GM15510 (cell line): ENCODE measurements at regions not wholly inside any gene's neighbourhood (a gene's known extent, or its start where the extent isn't known, plus 50 kb on each side); places are given as distances from the start of the nearest gene placed in this dataset.

ENCODE experiments used
- POLR2A ChIP-seq: IDR thresholded peaks from 3 replicates; pipeline ENCODE4 v1.6.1; 2011; ENCODE audit warnings: borderline replicate concordance; ENCODE audit not compliant: insufficient read length; ENCODE audit errors: extremely low read depth

GRCh38 chr12:124433147-124433874 lies 134.1 kb downstream of the NCOR2 start:
- no peak for TF ChIP-seq POLR2A

- TF ChIP-seq POLR2A: no peak
Observed at GRCh38 chr12:124432376-124432775, 135.0 kb downstream of the NCOR2 start.

- no peak for TF ChIP-seq POLR2A
Observed at GRCh38 chr12:124431971-124432370, 135.4 kb downstream of the NCOR2 start.

DNA sequence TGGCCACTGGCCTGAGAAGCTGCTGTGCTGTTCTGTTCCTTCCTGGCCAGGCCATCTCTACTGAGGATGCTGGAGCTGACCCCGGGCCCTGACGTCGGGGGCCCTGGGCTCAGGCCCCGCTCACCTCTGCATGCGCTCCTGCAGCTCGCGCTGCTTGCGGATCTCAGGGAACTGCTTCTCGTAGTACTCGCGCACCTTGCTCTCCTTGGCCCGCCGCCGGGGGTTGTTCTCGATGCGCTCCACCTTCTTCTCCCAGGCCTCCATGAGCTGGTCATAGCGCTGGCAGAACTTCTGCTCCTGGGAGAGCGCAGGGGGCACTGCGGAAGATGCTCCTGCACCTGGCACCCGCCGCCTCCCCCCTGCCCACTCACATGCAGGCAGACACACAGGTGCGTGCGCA lies 135.6 kb downstream of the RFLNA start:
- no peak for TF ChIP-seq POLR2A

DNA sequence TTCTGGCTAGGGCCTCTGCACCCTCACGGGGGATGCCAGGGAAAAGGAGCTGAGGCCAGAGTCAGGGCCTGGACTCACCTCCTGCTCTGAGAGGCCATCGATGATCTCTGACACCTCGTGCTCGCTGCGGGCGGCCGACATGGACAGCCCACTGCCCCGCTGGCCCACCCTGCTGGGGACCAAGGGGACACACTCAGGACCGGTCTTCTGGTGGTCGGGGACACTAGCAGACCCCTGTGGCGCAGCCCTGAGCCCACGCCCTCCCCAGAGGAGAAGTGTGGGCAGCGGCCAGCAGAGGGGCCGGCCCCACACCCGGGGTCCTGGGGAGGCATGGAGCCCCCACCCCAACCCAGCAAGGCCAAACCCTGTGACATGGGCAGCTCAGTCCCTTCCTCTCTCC lies 134.6 kb downstream of the RFLNA start:
- no peak for TF ChIP-seq POLR2A

DNA sequence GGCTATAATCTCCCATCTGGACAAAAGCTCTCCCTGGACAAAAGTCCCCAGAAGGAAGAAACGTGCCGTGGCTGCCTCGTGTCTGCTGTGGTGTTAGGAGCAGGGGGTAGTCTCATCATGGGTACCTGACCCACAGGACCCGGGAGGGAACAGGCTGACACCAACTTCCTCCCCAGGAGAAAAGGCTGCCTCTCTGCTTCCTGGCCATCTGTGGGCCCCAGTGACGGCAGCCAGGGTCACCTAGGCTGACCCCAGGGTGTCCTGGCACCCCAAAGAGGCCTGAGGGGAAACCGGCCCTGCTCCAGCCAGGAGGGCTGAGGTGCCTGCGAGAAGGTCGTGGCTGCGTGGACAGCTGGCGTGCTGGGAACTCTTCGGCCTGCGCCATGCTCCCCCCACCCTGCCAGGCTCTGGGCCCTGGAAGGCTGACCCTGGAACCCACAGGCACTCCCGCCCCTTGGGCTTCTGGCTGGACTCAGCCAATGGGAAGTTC lies 133.9 kb downstream of the RFLNA start:
- TF ChIP-seq POLR2A: no peak

DNA sequence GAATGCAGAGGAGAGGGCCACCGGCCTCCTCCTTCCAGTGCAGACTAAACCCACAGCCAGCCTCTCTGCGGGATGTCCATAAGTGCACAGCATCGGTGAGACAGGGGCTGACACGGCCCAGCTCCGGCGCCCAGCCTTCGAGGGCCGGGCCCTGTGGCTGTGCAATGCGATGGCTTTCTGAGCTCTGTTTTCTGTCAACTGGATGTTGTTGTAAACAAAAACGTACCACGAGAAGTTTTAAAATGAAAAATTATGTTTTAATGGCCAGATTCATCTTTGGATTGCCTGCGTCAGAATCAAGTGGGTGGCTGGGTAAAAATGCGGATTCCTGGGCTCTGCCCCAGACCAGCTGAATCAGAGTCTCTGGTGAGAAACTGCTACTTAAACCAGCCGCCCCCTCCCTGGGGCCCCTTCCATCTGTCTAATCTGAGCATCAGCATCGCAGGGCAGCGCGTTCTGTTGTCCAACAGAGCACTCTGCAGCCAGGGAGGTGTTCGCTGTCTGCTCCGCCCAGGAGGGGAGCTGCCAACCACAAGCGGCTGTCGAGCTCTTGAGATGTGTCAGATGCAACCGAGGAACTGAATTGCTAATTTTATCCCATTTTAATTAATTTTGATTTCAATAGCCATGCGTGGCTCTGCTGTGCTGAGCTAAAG lies 133.4 kb downstream of the RFLNA start:
- TF ChIP-seq POLR2A: no peak

DNA sequence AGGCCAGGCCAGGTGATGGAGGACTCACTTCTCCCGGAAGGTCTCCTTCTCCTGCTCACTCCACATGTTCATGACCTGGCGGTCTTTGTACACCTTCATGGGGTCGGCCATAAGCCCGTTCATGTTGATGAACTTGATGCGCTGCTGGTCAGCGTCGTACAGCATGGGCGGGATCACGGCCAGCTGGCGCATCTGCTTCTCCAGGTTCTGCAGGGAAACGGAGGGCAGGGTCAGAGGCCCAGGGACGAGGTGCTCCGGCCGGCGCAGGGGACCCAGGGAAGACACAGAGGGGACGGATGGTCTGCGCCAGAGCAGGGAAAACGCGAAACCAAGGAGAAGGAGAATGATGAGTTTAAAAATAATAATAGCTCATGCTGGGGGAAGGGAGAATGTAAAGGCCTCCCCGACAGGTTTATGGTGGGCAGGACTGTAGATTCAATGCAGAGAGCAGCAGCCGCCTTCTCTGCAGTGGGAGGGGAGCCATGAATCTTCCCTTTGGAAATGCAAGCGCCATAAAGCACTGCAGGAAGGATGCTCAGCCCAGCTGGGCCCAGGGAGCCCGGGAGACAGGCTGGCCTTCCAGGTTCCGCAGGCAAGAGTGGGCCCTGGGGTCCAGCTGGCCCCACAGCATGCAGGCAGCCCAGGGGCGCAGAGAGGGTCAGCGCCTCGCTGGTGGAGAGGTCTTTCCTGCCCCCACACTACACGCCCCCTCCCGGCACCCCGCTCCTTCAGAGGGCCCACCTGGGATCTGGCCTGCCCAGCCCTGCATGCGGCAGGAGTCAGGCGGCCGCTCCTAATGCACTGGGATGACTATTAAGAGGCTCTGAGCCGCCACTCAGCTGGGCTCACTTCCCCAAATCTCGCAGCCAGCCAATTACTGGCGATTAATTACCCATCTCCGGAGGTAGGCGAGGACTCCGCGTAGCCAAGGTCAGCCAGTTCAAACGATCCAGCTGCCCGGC lies 132.0 kb downstream of the RFLNA start:
- TF ChIP-seq POLR2A: no peak

GRCh38 chr12:124425667-124426066 lies 130.8 kb downstream of the RFLNA start:
- no peak for TF ChIP-seq POLR2A

GRCh38 chr12:124424516-124424905 lies 129.6 kb downstream of the RFLNA start:
- TF ChIP-seq POLR2A: no peak

GRCh38 chr12:124423761-124424515 lies 129.0 kb downstream of the RFLNA start:
- TF ChIP-seq POLR2A: no peak

DNA sequence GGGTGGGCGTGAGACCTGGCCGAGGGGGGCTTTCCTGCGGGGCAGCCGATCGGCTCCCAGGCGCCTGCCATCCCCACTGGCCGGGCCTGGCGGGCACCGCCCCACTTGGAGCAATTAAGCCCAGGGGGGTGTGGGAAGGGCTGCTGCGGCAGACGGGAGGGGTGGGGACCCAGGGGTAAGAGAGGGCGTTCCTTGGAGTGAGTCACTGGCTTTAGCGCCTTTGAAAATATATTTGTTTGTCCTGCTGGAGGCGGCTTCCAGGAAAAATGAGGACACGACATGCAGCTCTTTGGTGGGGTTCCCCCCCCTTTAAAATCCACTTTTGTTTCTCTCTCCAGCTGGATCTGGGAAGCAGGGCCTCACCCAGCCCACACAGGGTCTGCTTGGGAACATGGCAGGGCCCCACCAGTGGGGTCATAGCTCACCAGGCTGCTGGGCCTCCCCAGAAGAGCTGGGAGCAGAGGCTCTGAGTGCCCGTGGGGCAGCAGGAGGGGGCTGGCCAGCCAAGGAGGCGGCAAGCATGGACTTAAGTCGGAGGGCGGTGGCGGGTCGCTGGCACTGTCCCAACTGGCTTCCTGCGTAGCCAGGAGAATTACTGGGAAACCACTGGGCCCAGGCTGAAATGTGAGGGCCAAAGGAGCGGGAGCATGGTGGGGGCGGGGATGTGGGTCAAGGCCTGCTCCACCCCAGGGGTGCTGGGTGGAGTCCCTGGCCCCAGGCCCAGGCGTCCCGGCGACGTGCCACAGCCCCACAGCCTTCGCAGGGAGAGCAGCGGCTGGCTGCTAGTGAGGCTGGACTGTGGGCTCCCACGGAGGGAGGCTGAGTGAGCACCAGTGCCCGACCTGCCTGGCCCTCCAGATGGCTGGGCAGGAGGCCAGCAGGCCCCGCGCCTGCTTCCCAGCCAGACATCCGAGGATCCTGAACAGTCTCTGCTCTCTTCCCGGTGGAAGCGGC lies 128.0 kb downstream of the RFLNA start:
- TF ChIP-seq POLR2A: no peak

GRCh38 chr12:124422142-124422569 lies 127.3 kb downstream of the RFLNA start:
- no peak for TF ChIP-seq POLR2A

DNA sequence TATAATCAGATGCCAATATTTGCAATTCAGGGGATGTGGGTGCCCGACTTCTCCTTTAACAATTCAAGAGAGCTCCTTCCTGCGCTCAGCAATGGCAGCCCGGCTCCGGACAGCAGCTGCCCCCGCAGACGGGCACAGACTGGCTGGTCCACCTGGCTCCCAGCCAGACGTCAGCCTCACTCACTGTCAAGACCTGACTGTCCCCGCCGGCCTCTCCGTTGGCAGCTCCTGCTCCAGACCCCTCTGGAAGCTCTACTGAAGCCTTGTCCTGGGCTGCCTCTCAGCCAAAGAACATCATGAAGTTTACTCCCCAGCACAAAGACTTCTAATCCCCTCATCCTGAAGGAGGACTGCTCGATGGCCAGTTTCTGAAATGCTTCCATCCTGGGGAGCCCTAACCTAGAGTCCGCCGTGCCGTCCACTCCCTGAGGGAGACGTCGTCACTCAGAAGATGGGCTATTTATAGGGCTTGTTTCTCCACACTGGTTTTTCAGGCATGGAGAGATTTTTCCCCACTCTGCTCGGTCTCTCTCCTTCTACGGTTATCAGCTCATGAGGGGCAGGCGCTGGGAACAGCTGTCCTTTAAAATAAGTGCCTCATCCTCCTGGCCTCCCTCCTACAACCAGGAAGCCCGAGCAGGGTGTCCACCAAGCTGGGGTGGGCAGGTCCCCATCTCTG lies 126.2 kb downstream of the RFLNA start:
- no peak for TF ChIP-seq POLR2A
